Upper lobe of right lung (tissue), 1 donor: ENCODE measurements at regions not wholly inside any gene's neighbourhood (a gene's known extent, or its start where the extent isn't known, plus 50 kb on each side); places are given as distances from the start of the nearest gene placed in this dataset.

ENCODE experiments used
- ATAC-seq: fragments of 200-7000 bp; cut with Tn5 transposase; one replicate; pipeline ENCODE4 v1.9.1; 2020; ENCODE audit warnings: mild to moderate bottlenecking, moderate library complexity
- DNase-seq: peaks from one replicate; pipeline ENCODE4 v3.0.0-alpha.2; 2020
- H3K27ac ChIP-seq: fragments of 200-600 bp; one replicate; pipeline ENCODE4 v1.8.0; 2022
- H3K27me3 ChIP-seq: fragments of 200-600 bp; one replicate; pipeline ENCODE4 v1.8.0; 2022; ENCODE audit warnings: mild to moderate bottlenecking
- H3K36me3 ChIP-seq: fragments of 200-600 bp; one replicate; pipeline ENCODE4 v1.8.0; 2022
- H3K4me1 ChIP-seq: fragments of 200-600 bp; one replicate; pipeline ENCODE4 v1.8.0; 2022
- H3K4me3 ChIP-seq: fragments of 200-600 bp; one replicate; pipeline ENCODE4 v1.8.0; 2022; ENCODE audit warnings: mild to moderate bottlenecking
- H3K9me3 ChIP-seq: fragments of 200-600 bp; one replicate; pipeline ENCODE4 v1.8.0; 2022
- intact Hi-C: fragments of 100-400 bp; cut with DNase I; formaldehyde crosslinking; loops from one replicate; pipeline ENCODE4 v1.11.0; 2022
- TF ChIP-seq, protein P1 (sequence below): fragments of 200-600 bp; IDR thresholded peaks from one replicate; pipeline ENCODE4 v1.8.0; 2022; ENCODE audit warnings: antibody characterized with exemption
- donor health status: DM: no; HTN: yes; CAD: no; lungs with severe emphysema.

DNA sequence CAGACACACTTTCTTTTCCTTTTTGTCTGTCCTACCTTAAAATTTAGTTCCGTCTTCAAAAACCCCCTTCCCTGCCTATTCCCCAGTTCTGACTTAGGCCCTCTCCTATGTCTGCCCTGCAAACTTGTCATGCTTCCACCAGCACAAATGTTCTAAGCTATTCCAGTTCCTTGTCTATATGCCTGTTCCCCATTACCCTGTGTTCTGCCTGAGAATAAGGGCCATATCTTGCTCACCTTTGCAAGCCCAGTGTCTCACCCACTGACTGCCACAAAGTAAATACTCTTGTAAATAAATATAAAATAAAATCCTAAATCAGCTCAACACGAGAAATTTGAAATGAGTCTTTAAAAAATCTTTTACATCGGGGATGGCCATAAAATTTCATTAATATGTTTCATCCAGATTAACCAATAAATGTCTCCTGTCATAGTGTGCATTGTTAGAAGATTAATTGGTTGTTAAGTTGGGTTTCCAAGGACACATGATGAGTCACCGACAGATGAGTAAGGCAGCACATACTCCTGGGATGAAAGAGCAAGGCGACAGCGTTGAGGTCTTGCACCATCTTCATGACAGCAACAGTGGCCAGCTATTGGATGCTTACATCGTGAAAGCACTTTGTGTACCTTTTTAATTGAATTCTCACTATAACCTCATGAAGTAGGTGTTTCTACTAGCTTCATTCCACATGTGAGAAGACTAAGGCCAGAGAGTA lies 92.6 kb upstream of the NGF start:
- intact Hi-C loops: no loop called here
- H3K4me3 ChIP-seq: no peak overlapping the region
- no peaks in the 10 kb centered on the region for H3K4me1 ChIP-seq
- H3K36me3 ChIP-seq: no peaks in the 10 kb centered on the region
- H3K9me3 ChIP-seq: no peaks in the 10 kb centered on the region
- H3K27me3 ChIP-seq: no peaks in the 10 kb centered on the region
- no peak for ATAC-seq
- no peak for DNase-seq
- TF ChIP-seq, protein P1, sequence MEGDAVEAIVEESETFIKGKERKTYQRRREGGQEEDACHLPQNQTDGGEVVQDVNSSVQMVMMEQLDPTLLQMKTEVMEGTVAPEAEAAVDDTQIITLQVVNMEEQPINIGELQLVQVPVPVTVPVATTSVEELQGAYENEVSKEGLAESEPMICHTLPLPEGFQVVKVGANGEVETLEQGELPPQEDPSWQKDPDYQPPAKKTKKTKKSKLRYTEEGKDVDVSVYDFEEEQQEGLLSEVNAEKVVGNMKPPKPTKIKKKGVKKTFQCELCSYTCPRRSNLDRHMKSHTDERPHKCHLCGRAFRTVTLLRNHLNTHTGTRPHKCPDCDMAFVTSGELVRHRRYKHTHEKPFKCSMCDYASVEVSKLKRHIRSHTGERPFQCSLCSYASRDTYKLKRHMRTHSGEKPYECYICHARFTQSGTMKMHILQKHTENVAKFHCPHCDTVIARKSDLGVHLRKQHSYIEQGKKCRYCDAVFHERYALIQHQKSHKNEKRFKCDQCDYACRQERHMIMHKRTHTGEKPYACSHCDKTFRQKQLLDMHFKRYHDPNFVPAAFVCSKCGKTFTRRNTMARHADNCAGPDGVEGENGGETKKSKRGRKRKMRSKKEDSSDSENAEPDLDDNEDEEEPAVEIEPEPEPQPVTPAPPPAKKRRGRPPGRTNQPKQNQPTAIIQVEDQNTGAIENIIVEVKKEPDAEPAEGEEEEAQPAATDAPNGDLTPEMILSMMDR: no peak
- no peak overlapping the region for H3K27ac ChIP-seq

DNA sequence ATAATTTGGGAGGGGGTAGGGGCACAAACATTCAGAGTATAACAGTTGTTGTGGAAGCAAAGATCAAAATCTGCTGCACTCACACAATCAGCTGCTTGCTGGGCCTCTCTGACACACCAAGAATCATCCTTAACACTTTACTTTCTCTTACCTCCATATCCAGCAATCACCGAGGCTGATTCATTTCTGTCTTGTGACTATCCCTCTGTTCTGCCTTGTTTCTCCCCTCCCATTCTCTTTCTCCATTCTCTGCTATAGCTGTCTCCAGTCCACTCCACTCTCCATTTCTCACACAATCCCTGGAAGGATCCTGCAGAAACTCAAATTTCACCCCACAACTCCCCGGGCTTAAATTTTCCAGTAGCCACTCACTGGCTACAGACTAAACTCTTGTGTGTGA lies 91.8 kb upstream of the NGF start:
- Histone ChIP-seq H3K27ac (no peak overlapping the region), H3K9me3 (no peaks in the 10 kb centered on the region), H3K4me1 (no peaks in the 10 kb centered on the region), H3K27me3 (no peaks in the 10 kb centered on the region), H3K4me3 (no peak overlapping the region), H3K36me3 (no peaks in the 10 kb centered on the region)
- DNase-seq (no peak), ATAC-seq (no peak)
- intact Hi-C loops: no loop called here
- TF ChIP-seq, protein P1: no peak

DNA sequence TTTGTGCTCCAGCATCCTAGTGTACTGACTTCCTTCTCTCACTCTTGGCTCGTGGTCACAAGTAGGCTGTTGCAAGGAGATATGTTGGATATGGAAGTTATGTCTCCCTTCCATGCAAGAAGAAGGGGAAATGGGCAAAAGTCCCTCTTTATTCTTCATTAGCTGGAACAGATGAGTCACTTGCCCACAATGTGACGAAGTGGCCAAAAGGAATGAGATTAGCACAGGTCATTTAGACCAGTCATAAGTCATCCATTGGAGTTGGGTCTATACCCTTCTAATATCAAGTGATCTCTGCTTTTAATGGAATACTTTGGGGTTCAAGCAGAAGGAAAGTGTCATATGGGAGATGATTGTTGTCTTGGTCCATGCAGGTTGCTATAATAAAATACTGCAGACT lies 91.2 kb upstream of the NGF start:
- intact Hi-C loops: no loop called here
- DNase-seq (no peak), ATAC-seq (no peak)
- Histone ChIP-seq H3K4me3 (no peak overlapping the region), H3K27me3 (no peaks in the 10 kb centered on the region), H3K27ac (no peak overlapping the region), H3K9me3 (no peaks in the 10 kb centered on the region), H3K4me1 (no peaks in the 10 kb centered on the region), H3K36me3 (no peaks in the 10 kb centered on the region)
- TF ChIP-seq, protein P1: no peak

DNA sequence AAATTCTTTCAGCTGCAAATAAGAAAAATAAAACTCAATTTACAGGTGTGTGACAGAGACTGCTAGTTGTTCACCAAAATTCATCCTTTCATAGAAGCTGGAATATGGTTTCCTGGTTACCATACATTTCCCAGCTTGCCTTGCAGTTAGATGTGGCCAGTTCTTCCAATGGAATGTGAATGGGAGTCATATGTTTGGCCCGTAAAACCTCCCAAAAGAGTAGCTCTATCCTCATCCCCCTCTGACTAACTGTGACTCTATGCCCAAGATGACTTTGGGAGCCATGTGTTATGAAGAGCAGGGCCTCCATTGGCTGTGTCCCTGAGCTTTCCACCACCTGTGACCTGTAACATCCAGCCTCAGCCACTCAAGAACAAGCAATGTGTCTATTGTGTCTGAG lies 90.6 kb upstream of the NGF start:
- intact Hi-C loops: no loop called here
- ATAC-seq: no peak
- TF ChIP-seq, protein P1: no peak
- Histone ChIP-seq H3K9me3 (no peaks in the 10 kb centered on the region), H3K36me3 (no peaks in the 10 kb centered on the region), H3K27ac (no peak overlapping the region), H3K4me3 (no peak overlapping the region), H3K27me3 (no peaks in the 10 kb centered on the region), H3K4me1 (no peaks in the 10 kb centered on the region)
- DNase-seq: no peak

DNA sequence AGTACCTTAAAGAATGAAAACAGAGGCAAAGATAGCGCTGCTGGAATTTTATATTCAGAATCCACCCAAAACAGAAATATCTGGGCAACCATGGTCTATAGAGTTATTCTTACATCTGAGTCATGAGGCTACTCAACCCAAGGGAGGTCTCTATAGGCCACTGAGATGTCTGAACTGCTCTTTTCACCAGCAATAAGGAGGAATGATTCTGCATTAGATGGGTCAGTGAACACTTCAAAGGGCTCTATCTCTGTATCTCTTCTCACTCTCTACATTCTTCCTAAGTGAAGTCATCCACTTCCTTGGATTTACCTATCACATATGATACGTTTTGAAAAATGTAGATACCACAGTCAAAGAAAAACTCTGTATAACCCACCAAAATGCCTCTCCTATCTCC lies 90.2 kb upstream of the NGF start:
- no peak for ATAC-seq
- Histone ChIP-seq H3K27me3 (no peaks in the 10 kb centered on the region), H3K4me3 (no peak overlapping the region), H3K9me3 (no peaks in the 10 kb centered on the region), H3K27ac (no peak overlapping the region), H3K4me1 (no peaks in the 10 kb centered on the region), H3K36me3 (no peaks in the 10 kb centered on the region)
- intact Hi-C loops: no loop called here
- TF ChIP-seq, protein P1: no peak
- DNase-seq: no peak

DNA sequence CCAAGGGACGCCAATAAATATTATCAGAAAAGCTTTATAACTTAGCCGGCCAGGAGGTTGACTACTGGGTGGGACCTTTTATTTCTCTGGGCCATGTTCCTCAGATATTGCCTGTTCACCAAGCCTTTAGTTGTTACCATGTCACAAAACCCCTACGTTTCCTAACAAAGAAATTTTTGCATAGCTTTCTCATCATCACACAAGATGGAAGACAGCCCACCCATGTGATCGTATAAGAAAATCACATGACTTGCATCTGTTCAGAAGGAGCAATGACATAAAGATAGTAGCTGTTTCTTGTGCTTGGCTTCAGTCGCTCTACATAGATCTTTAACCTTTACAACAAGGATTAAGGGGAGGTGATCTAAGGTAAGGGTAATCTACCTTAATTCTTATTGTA lies 88.9 kb upstream of the NGF start:
- H3K36me3 ChIP-seq: no peaks in the 10 kb centered on the region
- H3K4me1 ChIP-seq: no peaks in the 10 kb centered on the region
- DNase-seq (no peak), ATAC-seq (no peak)
- TF ChIP-seq, protein P1: no peak
- H3K27me3 ChIP-seq: no peaks in the 10 kb centered on the region
- intact Hi-C loops: no loop called here
- no peak overlapping the region for H3K27ac ChIP-seq
- no peaks in the 10 kb centered on the region for H3K9me3 ChIP-seq
- no peak overlapping the region for H3K4me3 ChIP-seq
